WERI-Rb-1 (cell line): ENCODE measurements at regions not wholly inside any gene's neighbourhood (a gene's known extent, or its start where the extent isn't known, plus 50 kb on each side); places are given as distances from the start of the nearest gene placed in this dataset.

Experiments used
- DNase-seq: peaks from one replicate; pipeline ENCODE4 v3.0.0-alpha.2; 2020
- H3K27ac ChIP-seq: fragments of 250-450 bp; sonication (Bioruptor Pico); 2 replicates; pipeline ENCODE4 v1.5.1; 2020; ENCODE audit warnings: mild to moderate bottlenecking, moderate library complexity
- H3K27me3 ChIP-seq: fragments of 250-450 bp; sonication (Bioruptor Pico); 2 replicates; pipeline ENCODE4 v1.5.1; 2021; ENCODE audit warnings: mild to moderate bottlenecking, low read depth, moderate library complexity; ENCODE audit not compliant: insufficient read depth, severe bottlenecking
- H3K36me3 ChIP-seq: fragments of 250-450 bp; sonication (Bioruptor Pico); 2 replicates; pipeline ENCODE4 v1.5.1; 2020; ENCODE audit warnings: mild to moderate bottlenecking, moderate library complexity
- H3K4me3 ChIP-seq: 2 replicates; pipeline ENCODE4 v1.5.1; 2011; ENCODE audit warnings: low read depth, mild to moderate bottlenecking, control low read depth, low read length
- H3K9me3 ChIP-seq: fragments of 250-450 bp; sonication (Bioruptor Pico); 2 replicates; pipeline ENCODE4 v1.5.1; 2021; ENCODE audit warnings: mild to moderate bottlenecking, moderate library complexity; ENCODE audit not compliant: severe bottlenecking
- TF ChIP-seq, protein P1 (sequence below): IDR thresholded peaks from 2 replicates; pipeline ENCODE4 v1.5.1; 2011; ENCODE audit warnings: low read depth, mild to moderate bottlenecking, control low read depth, inconsistent platforms, low read length

DNA sequence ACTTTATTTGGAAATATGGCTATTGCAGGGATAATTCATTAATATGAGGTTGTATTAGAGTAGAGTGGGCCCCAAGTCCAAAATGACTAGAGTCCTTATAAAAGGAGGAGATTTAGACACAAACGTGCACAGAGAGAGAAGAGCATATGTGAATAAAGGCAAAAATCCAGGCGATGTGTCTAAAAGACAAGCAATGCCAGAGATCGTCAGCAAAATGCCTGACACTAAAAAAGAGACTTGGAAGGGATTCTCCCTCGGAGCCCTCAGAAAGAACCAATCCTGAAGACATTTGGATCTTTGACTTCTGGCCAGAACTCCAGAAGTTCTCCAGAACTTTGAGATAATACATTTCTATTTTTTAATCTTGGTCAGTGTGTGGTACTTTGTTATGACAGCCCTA, 472.1 kb downstream of the NLGN4X start:
- TF ChIP-seq, protein P1, sequence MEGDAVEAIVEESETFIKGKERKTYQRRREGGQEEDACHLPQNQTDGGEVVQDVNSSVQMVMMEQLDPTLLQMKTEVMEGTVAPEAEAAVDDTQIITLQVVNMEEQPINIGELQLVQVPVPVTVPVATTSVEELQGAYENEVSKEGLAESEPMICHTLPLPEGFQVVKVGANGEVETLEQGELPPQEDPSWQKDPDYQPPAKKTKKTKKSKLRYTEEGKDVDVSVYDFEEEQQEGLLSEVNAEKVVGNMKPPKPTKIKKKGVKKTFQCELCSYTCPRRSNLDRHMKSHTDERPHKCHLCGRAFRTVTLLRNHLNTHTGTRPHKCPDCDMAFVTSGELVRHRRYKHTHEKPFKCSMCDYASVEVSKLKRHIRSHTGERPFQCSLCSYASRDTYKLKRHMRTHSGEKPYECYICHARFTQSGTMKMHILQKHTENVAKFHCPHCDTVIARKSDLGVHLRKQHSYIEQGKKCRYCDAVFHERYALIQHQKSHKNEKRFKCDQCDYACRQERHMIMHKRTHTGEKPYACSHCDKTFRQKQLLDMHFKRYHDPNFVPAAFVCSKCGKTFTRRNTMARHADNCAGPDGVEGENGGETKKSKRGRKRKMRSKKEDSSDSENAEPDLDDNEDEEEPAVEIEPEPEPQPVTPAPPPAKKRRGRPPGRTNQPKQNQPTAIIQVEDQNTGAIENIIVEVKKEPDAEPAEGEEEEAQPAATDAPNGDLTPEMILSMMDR, result no peak
- peaks cover 20% of the 10 kb centered on the region for H3K27me3 ChIP-seq
- H3K27ac ChIP-seq, result no peak overlapping the region
- DNase-seq, result no peak
- H3K36me3 ChIP-seq, result no peaks in the 10 kb centered on the region
- H3K9me3 ChIP-seq, result no peaks in the 10 kb centered on the region
- H3K4me3 ChIP-seq, result no peak overlapping the region

DNA sequence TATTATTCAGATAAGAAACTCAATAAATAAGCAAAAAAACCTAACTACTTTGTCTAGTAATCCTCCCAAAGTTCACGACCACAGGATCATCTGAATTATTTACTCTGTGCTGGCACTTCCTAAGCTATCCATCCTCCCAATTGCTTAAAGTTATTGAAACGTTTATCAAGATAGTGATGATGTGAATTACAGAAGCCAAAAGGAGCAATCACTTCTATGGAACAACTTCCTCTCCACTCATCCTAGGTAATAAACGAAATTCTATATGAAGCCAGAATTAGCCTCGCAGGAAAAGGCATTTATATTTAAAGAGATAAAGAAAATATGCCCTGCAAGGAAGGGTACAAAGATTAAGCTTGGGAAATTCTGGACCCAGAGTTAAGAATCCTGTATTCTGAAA, 475.4 kb downstream of the NLGN4X start:
- H3K9me3 ChIP-seq, result no peaks in the 10 kb centered on the region
- H3K36me3 ChIP-seq, result no peaks in the 10 kb centered on the region
- H3K4me3 ChIP-seq, result no peak overlapping the region
- DNase-seq, result no peak
- H3K27ac ChIP-seq, result no peak overlapping the region
- peaks cover 22% of the 10 kb centered on the region for H3K27me3 ChIP-seq
- TF ChIP-seq, protein P1, result no peak

DNA sequence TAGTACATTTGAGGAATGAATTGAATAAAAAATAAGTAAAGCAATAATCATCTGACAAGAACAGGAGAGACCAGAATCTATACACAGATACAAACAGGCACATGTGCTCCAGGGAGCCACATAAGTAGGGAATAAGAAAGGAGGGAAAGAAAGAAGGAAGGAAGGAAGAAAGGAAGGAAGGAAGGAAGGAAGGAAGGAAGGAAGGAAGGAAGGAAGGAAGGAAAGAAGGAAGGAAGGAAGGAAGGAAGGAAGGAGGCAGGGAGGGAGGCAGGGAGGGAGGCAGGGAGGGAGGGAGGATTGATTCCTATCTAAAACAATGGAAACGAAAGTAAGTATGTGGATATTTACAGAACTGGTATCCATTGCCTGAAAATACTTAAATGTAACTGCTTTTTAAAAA, 475.8 kb downstream of the NLGN4X start:
- no peaks in the 10 kb centered on the region for H3K9me3 ChIP-seq
- no peak for DNase-seq
- peaks cover 26% of the 10 kb centered on the region for H3K27me3 ChIP-seq
- H3K4me3 ChIP-seq, result no peak overlapping the region
- no peaks in the 10 kb centered on the region for H3K36me3 ChIP-seq
- TF ChIP-seq, protein P1, result no peak
- no peak overlapping the region for H3K27ac ChIP-seq

DNA sequence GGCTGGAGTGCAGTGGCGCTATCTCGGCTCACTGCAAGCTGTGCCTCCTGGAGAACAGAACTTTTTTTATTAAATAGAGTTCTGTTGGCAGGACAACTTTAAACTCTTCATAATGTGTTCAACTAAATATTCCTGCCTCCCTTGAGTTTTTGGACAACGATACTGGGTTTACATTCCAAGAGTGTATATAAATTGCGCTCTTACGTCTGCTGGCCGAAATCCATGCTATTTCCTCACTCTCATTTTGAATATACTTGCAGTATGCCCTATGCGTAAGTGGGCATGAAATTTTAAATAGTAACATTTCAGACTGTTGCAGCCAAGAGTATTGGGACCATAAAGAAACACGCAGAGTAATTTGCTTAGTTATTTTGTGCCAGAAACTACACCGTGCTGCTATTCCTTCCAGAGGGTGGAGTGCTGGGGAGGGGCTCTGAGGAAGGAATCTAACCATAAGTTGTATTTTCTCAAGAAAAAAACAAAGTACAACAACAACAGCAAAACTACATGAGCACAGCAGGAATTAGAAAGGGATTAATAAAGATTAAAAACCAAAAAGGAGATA, 480.0 kb downstream of the NLGN4X start:
- Histone ChIP-seq H3K36me3 (no peaks in the 10 kb centered on the region), H3K27ac (no peak overlapping the region), H3K4me3 (no peak overlapping the region), H3K27me3 (peaks cover 43% of the 10 kb centered on the region), H3K9me3 (no peaks in the 10 kb centered on the region)
- TF ChIP-seq, protein P1, result no peak
- no peak for DNase-seq

DNA sequence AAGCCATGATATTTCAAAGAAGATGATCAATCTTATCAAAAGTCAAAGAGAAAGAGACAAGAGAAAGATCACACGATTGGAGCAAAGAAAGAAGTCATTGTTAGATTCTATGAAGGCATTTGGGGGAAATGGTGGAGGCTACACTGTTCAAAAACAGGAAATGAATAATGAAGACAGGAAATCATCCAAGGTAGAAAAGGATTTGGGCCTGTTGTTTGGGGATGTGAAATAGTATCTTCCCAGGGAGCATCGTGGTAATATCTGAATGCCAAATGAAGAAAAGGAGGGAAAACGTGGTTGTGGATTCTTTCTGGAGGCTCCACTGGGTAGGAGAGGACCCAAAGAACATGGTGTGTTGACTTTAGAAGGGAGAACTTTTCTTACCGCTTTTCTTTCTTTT, 482.4 kb downstream of the NLGN4X start:
- Histone ChIP-seq H3K4me3 (no peak overlapping the region), H3K36me3 (no peaks in the 10 kb centered on the region), H3K9me3 (no peaks in the 10 kb centered on the region), H3K27me3 (peaks cover 49% of the 10 kb centered on the region), H3K27ac (no peak overlapping the region)
- no peak for DNase-seq
- TF ChIP-seq, protein P1, result no peak

DNA sequence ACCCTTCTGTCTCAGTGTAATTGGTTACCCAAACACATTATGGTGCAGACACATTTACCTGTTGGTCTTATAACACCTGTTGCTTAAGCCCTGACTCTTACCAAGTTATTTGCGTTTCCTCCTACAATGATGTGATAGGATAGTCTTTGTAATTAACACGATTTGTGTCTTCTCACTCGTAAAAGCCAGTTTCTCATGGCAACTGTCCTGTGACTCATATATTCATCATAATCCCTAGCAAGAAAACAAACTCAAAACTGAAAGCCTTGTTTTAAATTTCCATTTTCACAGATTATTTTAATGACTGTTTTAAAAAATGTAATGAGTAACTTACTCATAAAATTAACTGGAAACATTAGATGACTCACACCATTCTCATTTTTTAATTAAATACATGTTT, 495.2 kb downstream of the NLGN4X start:
- Histone ChIP-seq H3K4me3 (no peak overlapping the region), H3K27ac (no peak overlapping the region), H3K36me3 (no peaks in the 10 kb centered on the region), H3K9me3 (no peaks in the 10 kb centered on the region), H3K27me3 (peaks cover 19% of the 10 kb centered on the region)
- no peak for DNase-seq
- TF ChIP-seq, protein P1, result no peak
